Left cardiac atrium (tissue), 4 donors: ENCODE measurements at regions not wholly inside any gene's neighbourhood (a gene's known extent, or its start where the extent isn't known, plus 50 kb on each side); places are given as distances from the start of the nearest gene placed in this dataset.

Experiments used
- ATAC-seq, 2 donors: fragments of 200-7000 bp; cut with Tn5 transposase; one replicate each; pipeline ENCODE4 v1.9.1; 2020; ENCODE audit warnings: mild to moderate bottlenecking in 2 of 2, moderate library complexity in 2 of 2
- DNase-seq: peaks from one replicate; pipeline ENCODE4 v3.0.0-alpha.2; 2020
- intact Hi-C, 2 donors: fragments of 100-400 bp; cut with DNase I; formaldehyde crosslinking; loops; one replicate each; pipeline versions ENCODE4 v1.14.1 to v1.15.1; 2022 to 2023
- donor health status: DM: no; HTN: yes; CAD: no.
- donor health status: DM: no; HTN: yes; CAD: no; lungs with severe emphysema.
- donor health status: DM: yes; HTN: yes; CAD: no.
- donor health status: Dilated cardiomyopathy.

GRCh38 chr10:78768876-78769275, 299.9 kb upstream of the ZMIZ1 start:
- no peak for DNase-seq
- ATAC-seq: peak in 1 of 2 donors; percentile 9
- intact Hi-C loops: no loop called here

GRCh38 chr10:78769526-78769925, 299.2 kb upstream of the ZMIZ1 start:
- intact Hi-C loops: no loop called here
- no peak for ATAC-seq
- DNase-seq: no peak

DNA sequence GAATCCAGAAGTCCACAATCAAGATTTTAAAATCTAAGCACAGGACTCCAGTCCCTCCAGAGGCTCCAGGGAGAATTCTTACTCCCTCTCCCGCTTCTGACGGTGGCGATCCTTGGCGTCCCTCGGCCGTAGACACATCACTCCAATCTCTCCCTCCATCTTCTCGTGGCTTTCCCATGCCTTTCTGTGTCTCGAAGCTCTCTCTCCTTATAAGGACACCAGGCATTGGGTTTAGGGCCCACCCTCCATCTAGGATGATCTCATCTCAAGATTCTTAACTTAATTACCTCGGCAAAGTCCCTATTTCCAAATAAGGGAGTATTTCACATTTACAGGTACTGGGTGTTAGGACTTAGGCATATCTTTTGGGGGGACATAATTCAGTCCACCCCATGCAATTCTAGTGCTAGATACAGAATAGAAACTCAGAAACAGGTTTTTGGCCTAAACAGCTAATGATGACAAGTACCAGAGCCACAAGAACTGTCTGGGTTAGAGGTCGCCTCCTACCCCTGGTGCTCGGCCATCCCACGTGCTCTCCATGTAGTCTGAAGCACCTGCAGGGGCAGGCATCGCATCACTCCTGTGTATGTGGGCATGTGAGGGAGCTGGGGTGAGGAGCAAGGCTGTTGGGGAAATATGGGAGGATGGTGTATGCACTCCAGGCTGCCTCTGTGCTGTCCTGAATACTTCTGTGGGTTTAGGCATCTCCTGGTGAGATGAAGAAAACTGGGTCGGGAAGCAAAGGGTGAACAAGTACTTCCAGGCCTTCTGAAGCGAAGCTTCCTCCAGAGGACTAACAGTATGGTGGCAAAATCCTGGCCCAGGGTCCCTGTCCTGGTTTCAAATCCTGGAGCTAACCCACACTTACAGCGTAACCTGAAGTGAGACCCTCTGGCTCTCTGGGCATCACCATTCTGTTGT, 298.3 kb upstream of the ZMIZ1 start:
- no peak for DNase-seq
- ATAC-seq: no peak
- intact Hi-C loops: no loop called here

DNA sequence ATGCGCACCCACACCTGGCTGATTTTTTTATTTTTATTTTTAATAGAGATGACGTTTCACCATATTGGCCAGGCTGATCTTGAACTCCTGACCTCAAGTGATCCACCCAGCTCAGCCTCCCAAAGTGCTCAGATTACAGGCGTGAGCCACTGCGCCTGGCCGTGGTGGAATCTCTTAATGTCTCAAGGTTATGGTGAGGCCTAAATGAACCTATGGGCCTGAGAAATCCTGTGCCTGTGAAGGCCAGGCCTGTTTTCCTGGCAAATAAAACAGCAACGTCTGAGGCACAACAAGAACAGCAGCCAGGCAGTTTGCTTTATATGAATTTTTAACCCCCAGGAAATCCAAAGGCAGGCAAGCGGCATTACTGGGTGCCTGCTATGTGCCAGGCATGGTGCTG, 297.5 kb upstream of the ZMIZ1 start:
- DNase-seq (no peak), ATAC-seq (no peak)
- intact Hi-C loops: no loop called here

GRCh38 chr10:78771808-78772455, 296.8 kb upstream of the ZMIZ1 start:
- ATAC-seq (no peak), DNase-seq (no peak)
- intact Hi-C loops: no loop called here

GRCh38 chr10:78772486-78772885, 296.3 kb upstream of the ZMIZ1 start:
- ATAC-seq (no peak), DNase-seq (no peak)
- intact Hi-C loops: no loop called here

- DNase-seq: no peak
- ATAC-seq: no peak
- intact Hi-C loops: no loop called here
Measured at GRCh38 chr10:78772986-78773530, 295.7 kb upstream of the ZMIZ1 start.

DNA sequence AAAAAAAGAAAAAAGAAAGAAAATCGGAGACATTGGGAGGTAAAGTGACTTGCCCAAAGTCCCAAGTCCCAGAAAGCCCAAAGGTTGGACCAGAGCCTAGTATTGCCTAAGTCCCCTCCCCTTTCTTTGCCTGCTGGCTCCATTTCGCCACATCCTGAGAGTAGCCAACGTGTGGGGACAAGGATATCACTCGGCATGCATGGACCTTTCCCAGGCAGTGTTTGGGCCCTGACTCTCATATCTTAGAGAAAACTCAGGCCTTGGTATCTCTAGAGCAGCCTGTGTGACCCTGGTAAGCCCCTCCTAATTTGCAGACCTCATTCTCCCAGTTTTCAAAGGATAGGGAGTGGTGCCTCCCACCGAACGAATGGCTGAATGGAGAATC, 294.2 kb upstream of the ZMIZ1 start:
- ATAC-seq (no peak), DNase-seq (peak; percentile 41)
- intact Hi-C loops: no loop called here

DNA sequence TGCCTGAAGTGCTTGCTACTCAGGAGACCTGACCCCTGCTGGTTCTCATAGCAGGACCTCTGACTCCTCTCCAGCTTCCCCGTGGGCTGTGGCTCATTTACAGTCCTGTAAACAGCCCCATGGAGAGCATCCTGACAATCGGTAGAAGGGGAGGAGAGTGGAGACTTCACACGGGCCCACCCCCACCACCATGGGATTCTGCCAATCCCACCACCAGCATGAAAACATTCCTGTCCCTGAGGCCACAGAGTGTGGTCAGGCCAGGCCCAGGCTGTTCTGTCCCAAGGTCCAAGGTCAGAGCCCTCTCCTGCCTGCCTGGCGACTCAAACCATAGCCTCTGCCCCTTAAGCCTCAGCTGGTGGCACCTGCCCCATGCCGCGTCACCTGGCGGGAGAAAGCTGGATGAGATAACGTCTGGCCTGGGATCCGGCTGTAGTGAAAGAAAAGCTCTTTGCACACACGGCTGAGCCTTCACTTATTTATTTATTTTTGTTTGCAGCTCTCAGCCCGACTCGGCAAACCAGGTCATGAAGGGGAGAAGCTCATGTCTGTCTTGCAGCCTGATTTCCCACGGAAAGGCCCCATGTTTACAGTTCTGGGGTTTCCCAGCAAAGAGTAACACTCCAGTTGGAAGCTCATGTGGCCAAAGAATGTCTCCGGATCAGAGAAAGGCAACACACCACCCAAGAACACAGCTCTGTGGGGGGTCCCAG, 293.6 kb upstream of the ZMIZ1 start:
- ATAC-seq: peak in 1 of 2 donors; percentile 41
- no peak for DNase-seq
- intact Hi-C loops: no loop called here

DNA sequence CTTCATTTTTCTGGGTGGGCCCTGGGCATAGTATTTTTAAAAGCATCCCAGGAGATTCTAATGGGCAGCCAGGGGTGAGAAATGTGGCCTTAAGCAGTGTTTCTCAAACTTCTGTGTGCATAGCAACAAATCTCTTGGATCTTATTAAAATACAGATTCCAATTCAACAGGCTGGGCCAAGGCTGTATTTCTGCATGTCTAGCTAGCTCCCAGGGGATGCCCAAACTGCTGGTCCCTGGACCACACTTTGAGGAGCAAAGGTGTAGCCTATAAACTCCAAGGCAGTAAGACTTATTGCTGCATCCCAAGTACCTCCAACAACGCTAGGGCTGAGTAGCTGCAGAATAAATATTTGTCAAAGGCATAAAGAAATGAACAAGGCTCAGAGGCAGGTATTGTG, 292.9 kb upstream of the ZMIZ1 start:
- intact Hi-C loops: no loop called here
- ATAC-seq (no peak), DNase-seq (no peak)

DNA sequence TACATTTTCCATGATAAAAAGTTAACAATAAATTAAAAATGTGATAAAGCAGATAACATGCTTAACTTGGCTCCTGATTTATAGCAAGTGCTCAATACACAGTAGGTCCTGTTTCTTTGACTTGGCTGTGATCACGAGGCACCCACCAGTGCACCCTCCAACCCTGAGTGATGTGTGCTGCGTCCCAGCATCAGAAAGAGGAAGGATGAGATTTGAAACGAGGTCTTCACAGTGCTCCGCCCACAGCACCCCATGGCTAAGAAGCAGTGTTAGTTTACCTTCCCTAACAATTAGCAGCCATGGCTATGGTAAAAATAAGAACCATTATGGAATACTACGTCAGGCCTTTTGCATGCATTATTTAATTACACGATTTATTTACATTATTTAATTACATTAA, 292.0 kb upstream of the ZMIZ1 start:
- DNase-seq: no peak
- intact Hi-C loops: no loop called here

GRCh38 chr10:78777466-78777865, 291.3 kb upstream of the ZMIZ1 start:
- ATAC-seq (peak; percentile 75 to 81), DNase-seq (peak; percentile 62)
- intact Hi-C loops: no loop called here

More for the DNA sequence above, 292.0 kb upstream of the ZMIZ1 start:
- no peak for ATAC-seq

GRCh38 chr10:78777867-78778266, 290.9 kb upstream of the ZMIZ1 start:
- intact Hi-C loops: no loop called here
- peak; percentile 26 to 55 for ATAC-seq

GRCh38 chr10:78778444-78779338, 290.1 kb upstream of the ZMIZ1 start:
- no peak for ATAC-seq
- intact Hi-C loops: no loop called here
- no peak for DNase-seq

More at GRCh38 chr10:78777867-78778266, 290.9 kb upstream of the ZMIZ1 start:
- peak; percentile 52 for DNase-seq

DNA sequence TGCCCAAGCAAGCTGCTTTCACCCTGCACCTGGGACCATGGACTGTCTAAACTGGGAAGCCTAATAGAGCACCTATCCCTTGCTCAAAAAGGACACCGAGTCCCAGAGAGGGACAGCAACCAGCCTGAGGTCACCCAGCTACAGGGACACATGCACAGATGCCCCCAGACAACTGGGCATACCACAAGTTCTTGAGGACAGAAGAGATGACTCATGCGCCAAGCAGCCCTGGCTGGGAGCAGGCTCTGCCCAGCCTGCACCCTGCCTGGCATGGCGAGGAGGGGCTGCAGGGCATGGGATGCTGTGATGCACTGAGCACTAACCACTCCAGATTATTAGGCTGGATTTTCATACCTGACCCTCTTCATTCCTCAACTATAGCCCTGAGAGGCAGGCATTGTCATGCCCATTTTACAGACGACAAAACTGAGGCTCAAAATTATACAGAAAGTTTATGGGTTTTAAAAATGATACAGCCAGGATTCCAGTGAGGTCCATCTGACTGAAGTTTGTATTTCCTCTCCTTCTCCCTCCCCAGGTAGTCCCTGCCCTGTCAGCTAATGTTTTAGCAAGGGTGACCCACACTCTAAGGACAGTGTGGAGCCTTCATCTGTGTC, 289.3 kb upstream of the ZMIZ1 start:
- ATAC-seq (peak in 1 of 2 donors; percentile 44), DNase-seq (no peak)
- intact Hi-C loops: no loop called here

GRCh38 chr10:78780551-78780961, 288.2 kb upstream of the ZMIZ1 start:
- ATAC-seq (peak; percentile 57 to 65), DNase-seq (no peak)

DNA sequence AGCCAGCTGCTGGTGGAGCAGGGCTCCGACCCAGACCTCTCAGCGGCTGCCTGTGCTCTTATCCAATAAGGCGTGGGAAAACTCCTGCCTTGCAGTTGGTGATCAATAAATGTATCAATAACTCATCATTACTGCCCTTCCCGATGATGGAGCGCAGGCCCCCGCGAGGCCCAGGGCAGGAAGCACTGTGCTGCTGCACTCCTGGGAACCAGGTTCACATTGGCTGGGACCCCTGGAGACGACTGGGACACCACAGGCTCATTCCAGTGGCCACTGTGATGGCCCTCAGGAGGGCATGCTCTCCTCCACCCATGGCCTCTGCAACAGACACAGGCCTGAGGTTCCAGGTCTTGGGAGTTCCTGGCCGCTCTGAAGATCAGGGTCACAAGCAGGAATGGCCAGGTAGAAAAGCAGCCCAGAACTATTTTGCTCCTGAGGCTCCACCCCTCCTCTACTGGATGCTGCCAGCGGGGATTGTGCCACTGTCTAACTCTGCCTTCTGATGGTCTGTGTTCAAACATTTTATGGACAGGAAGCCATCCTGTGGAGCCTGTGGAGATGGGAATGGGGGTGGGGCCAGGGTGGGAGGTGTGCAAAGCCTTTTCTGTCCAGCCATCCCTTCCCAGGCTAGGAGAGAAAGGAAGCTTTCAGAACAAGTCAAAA, 287.4 kb upstream of the ZMIZ1 start:
- ATAC-seq (no peak), DNase-seq (no peak)

More at GRCh38 chr10:78780551-78780961, 288.2 kb upstream of the ZMIZ1 start:
- intact Hi-C loops: no loop called here

GRCh38 chr10:78781991-78782390, 286.8 kb upstream of the ZMIZ1 start:
- intact Hi-C loops: no loop called here
- ATAC-seq (no peak), DNase-seq (no peak)

More for the DNA sequence above, 287.4 kb upstream of the ZMIZ1 start:
- intact Hi-C loops: no loop called here
